Pancreas (tissue), 10 donors: ENCODE measurements at regions not wholly inside any gene's neighbourhood (a gene's known extent, or its start where the extent isn't known, plus 50 kb on each side); places are given as distances from the start of the nearest gene placed in this dataset.

Source experiments
- ATAC-seq, 4 donors: fragments of 200-7000 bp; cut with Tn5 transposase; one replicate each; pipeline versions ENCODE4 v1.8.0 to v1.9.1; 2020; ENCODE audit warnings: mild to moderate bottlenecking in 4 of 4, moderate library complexity in 4 of 4
- DNase-seq, 6 donors: peaks; one replicate each; pipeline ENCODE4 v3.0.0-alpha.2; 2020
- FAIRE-seq: peaks from 2 replicates; lab custom pipeline; 2012; peaks lifted over from hg19 to GRCh38; lab: Jason Lieb, UNC
- H3K27ac ChIP-seq, 4 donors: fragments of 200-600 bp; sonication (generic); 1 replicate in 3 of 4; 2 replicates in 1 of 4; pipeline versions ENCODE4 v1.5.0 to v1.8.0; 2020
- H3K27me3 ChIP-seq, 4 donors: fragments of 200-600 bp; one replicate each; pipeline ENCODE4 v1.8.0; 2021
- H3K36me3 ChIP-seq, 3 donors: fragments of 200-600 bp; sonication (generic) in 1 of 3; one replicate each; pipeline versions ENCODE4 v1.5.0 to v1.8.0; 2020 to 2021
- H3K4me1 ChIP-seq, 3 donors: fragments of 200-600 bp; one replicate each; pipeline ENCODE4 v1.8.0; 2021
- H3K4me3 ChIP-seq, 4 donors: fragments of 200-600 bp; sonication (generic) in 2 of 4; one replicate each; pipeline versions ENCODE4 v1.5.0 to v1.8.0; 2020 to 2021
- H3K9me3 ChIP-seq, 4 donors: fragments of 200-600 bp; one replicate each; pipeline ENCODE4 v1.8.0; 2021
- WGBS, 2 donors: extraction: QIAGEN DNeasy Blood & Tissue Kit; methylation state at CpG; one replicate each; pipeline ENCODE4 v1.1.7; 2013; 5-methylcytosine and 5-hydroxymethylcytosine counted together
- intact Hi-C, 3 donors: fragments of 100-400 bp; cut with DNase I; formaldehyde crosslinking; loops; one replicate each; pipeline versions ENCODE4 v1.11.1 to v1.14.2; 2022
- TF ChIP-seq, protein P1 (sequence below), 4 donors: fragments of 200-600 bp; sonication (generic) in 3 of 4; IDR thresholded peaks; one replicate each; pipeline versions ENCODE4 v1.5.0 to v1.8.0; 2021; ENCODE audit warnings: antibody characterized with exemption in 4 of 4
- donor health status: healthy with polysubstance abuse.
- donor health status: DM: no; HTN: no; CAD: no; lungs with moderate emphysema.
- donor health status: DM: no; HTN: no; CAD: no.
- donor health status: control.
- donor health status: control.
- donor health status: Bipolar disorder and iron deficiency.
- donor health status: DM: yes; HTN: yes; CAD: no.
- donor health status: DM: no; HTN: no; CAD: no.
- donor health status: DM: no; HTN: no; CAD: no.
- donor health status: DM: yes; HTN: yes; CAD: no.

DNA sequence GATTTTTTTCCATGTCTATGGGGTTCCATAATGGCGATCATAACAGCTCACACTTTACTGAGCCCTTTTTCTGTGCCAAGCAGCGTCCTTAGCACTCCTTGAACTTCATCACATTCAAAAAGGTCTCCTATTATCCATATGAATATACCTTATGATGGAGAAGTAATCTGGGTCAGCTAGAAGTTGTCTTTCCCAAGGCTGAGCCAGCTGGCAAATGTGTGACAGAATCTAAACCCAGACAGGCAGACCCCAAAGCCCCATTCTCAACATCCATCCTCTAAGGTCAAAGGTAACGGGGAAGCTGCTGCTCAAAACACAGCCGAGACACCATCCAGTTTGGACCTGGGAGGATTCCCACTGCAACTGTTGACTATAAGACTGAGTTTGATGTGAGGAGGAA, 249.6 kb downstream of the PRDM2 start:
- WGBS, 2 donors: 72 to 79% methylated on average over 4 of the region's 4 CpGs
- no peaks in the 10 kb centered on the region for H3K27me3 ChIP-seq
- no peaks in the 10 kb centered on the region for H3K4me1 ChIP-seq
- H3K36me3 ChIP-seq: no peaks in the 10 kb centered on the region
- no peak overlapping the region for H3K4me3 ChIP-seq
- FAIRE-seq (no peak), ATAC-seq (no peak), DNase-seq (no peak)
- H3K9me3 ChIP-seq: no peaks in the 10 kb centered on the region
- H3K27ac ChIP-seq: no peak overlapping the region
- intact Hi-C loops: loop anchor here in 1 of 3 donors (5.0 kb wide), 1 partner anchor 277 kb away; no protein-coding TSS in a partner anchor
- TF ChIP-seq, protein P1, sequence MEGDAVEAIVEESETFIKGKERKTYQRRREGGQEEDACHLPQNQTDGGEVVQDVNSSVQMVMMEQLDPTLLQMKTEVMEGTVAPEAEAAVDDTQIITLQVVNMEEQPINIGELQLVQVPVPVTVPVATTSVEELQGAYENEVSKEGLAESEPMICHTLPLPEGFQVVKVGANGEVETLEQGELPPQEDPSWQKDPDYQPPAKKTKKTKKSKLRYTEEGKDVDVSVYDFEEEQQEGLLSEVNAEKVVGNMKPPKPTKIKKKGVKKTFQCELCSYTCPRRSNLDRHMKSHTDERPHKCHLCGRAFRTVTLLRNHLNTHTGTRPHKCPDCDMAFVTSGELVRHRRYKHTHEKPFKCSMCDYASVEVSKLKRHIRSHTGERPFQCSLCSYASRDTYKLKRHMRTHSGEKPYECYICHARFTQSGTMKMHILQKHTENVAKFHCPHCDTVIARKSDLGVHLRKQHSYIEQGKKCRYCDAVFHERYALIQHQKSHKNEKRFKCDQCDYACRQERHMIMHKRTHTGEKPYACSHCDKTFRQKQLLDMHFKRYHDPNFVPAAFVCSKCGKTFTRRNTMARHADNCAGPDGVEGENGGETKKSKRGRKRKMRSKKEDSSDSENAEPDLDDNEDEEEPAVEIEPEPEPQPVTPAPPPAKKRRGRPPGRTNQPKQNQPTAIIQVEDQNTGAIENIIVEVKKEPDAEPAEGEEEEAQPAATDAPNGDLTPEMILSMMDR (IDR thresholded peaks at IDR 0.05): no peak

DNA sequence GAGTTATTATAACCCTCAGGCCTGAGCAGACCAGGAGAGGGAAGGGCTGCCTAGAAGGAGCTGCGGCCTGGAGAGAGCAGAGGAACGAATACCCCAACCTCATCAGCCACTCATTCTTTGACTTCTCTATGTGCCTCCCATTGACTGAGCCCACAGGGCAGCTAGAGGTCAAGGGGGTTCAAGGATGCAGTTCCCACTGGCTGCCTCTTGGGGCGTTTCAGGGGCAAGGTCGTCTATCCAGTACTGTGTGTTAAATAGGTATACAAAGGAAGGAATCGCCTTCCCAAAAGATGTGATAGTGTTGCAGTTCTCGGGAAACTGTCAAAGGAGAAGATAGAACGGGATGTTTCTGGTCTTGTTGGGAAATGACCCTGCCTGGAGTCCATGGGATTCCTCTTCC, 250.6 kb downstream of the PRDM2 start:
- 55 to 58% methylated on average over 7 of the region's 7 CpGs for WGBS, 2 donors
- no peaks in the 10 kb centered on the region for H3K36me3 ChIP-seq
- H3K27me3 ChIP-seq: peaks cover 0 to 2% (median 0%) of the 10 kb centered on the region in 4 donors
- ATAC-seq: no peak
- FAIRE-seq: no peak
- H3K4me1 ChIP-seq: no peaks in the 10 kb centered on the region
- H3K4me3 ChIP-seq: no peak overlapping the region
- intact Hi-C loops: no loop called here
- no peak for DNase-seq
- H3K9me3 ChIP-seq: no peaks in the 10 kb centered on the region
- H3K27ac ChIP-seq: no peak overlapping the region
- TF ChIP-seq, protein P1 (IDR thresholded peaks at IDR 0.05): no peak

DNA sequence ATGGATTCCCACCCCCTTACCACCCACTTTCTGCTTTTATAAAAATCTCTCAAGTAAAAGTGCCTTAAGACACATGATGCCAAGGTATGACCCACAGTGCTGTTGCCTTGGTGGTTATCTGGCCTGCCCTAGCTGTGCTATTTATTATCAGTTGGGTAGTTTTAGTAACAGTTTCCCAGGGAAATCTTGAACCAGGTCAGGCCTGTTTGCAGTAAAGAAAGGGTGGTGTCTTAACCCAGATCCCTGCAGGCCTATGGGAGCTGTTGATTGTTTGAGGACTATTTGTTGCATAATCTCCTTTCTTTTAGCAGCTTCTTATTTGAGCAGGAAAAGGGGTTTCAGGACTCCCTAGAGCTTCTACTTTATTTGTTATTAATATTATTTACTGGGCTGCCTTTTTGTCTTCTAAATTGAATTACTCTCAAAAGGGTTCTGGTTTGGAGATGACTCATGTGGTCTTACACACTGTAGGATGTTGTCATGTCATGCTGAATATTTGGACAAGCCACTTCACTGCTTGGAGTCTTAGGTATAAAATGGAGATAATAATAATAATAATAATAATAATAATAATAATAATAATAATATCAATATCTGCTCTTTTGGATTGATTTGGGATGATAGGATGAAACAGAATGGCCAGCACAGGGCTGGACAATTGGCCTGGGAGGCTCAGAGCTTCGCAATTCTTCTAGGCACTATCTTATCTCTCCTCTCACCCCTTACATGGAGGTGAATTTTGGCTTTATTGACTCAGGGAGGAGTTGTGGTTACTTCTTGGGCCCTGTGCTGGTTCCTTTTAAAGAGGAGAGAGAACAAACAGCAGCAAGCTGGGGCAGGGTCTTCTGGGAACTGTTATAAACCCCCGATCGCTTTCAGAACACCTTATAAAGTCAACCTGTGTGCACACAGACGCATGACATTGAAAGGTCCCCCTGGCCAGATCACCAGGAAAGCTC, 252.1 kb downstream of the PRDM2 start:
- Histone ChIP-seq H3K27ac (no peak overlapping the region), H3K9me3 (no peaks in the 10 kb centered on the region), H3K36me3 (no peaks in the 10 kb centered on the region), H3K27me3 (peaks cover 0 to 3% (median 0%) of the 10 kb centered on the region in 4 donors), H3K4me1 (no peaks in the 10 kb centered on the region), H3K4me3 (no peak overlapping the region)
- 53 to 55% methylated on average over 4 of the region's 4 CpGs for WGBS, 2 donors
- intact Hi-C loops: no loop called here
- DNase-seq (no peak), FAIRE-seq (no peak), ATAC-seq (peak in 1 of 4 donors; percentile 26)
- TF ChIP-seq, protein P1 (IDR thresholded peaks at IDR 0.05): no peak

DNA sequence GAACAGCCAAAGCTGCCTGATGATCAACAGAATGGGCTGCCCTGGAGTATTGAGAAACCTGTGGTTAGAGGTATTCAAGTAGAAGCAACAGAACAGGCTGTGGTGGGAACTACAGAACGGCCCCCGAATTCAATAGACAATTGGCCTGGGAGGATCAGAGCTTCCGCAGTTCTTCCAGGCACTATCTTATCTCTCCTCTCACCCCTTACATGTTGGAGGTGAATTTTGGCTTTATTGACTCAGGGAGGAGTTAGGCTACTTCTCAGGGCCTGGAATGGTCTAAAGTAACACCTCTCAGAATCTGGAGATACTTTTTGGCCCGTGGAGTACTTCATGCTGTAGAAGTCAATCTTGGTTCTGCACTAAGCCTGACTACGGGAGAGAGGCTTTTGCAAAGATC, 253.0 kb downstream of the PRDM2 start:
- FAIRE-seq: no peak
- Histone ChIP-seq H3K4me3 (no peak overlapping the region), H3K4me1 (no peaks in the 10 kb centered on the region), H3K9me3 (no peaks in the 10 kb centered on the region), H3K27me3 (peaks cover 0 to 3% (median 0%) of the 10 kb centered on the region in 4 donors), H3K36me3 (no peaks in the 10 kb centered on the region), H3K27ac (no peak overlapping the region)
- ATAC-seq: no peak
- DNase-seq: no peak
- WGBS, 2 donors: 32 to 35% methylated on average over 5 of the region's 5 CpGs
- intact Hi-C loops: no loop called here
- TF ChIP-seq, protein P1 (IDR thresholded peaks at IDR 0.05): no peak

DNA sequence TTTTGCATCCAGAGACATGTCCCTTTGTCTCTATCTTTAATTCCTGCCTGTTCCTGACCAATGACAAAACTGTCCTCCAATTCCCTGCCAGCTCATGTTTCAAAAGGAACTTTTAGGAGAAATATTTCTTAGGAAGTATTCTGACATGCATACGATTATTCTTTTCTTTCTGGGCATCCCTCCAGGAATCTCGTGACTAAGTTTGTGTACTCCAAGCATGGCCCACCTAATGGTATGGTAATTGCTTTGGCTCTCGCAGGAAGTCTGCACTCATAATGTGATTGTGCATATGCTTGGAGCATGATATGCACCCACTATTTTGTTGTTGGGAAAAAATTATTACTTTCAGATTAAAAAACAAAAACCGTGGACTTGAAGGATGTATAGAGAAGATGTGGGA, 256.4 kb downstream of the PRDM2 start:
- DNase-seq (no peak), FAIRE-seq (no peak), ATAC-seq (no peak)
- Histone ChIP-seq H3K9me3 (no peaks in the 10 kb centered on the region), H3K4me1 (no peaks in the 10 kb centered on the region), H3K27ac (no peak overlapping the region), H3K4me3 (no peak overlapping the region), H3K36me3 (no peaks in the 10 kb centered on the region), H3K27me3 (peaks cover 0 to 3% (median 0%) of the 10 kb centered on the region in 4 donors)
- intact Hi-C loops: loop anchor here in 1 of 3 donors (5.0 kb wide), 1 partner anchor 294 kb away; no protein-coding TSS in a partner anchor
- TF ChIP-seq, protein P1 (IDR thresholded peaks at IDR 0.05): no peak
- 27 to 32% methylated on average over 4 of the region's 4 CpGs for WGBS, 2 donors
